Left lung (tissue), 4 donors: ENCODE measurements at regions not wholly inside any gene's neighbourhood (a gene's known extent, or its start where the extent isn't known, plus 50 kb on each side); places are given as distances from the start of the nearest gene placed in this dataset.

Experiments used
- ATAC-seq: fragments of 200-7000 bp; cut with Tn5 transposase; one replicate; pipeline ENCODE4 v1.9.1; 2020; ENCODE audit warnings: moderate library complexity
- DNase-seq, 4 donors: peaks; one replicate each; pipeline ENCODE4 v3.0.0-alpha.2; 2013 to 2020
- H3K27ac ChIP-seq, 2 donors: fragments of 200-600 bp; sonication (generic) in 1 of 2; one replicate each; pipeline versions ENCODE4 v1.5.0 to v1.8.0; 2020 to 2021
- H3K27me3 ChIP-seq, 2 donors: fragments of 200-600 bp; sonication (generic) in 1 of 2; one replicate each; pipeline versions ENCODE4 v1.5.0 to v1.8.0; 2020 to 2021
- H3K36me3 ChIP-seq, 2 donors: fragments of 200-600 bp; sonication (generic) in 1 of 2; one replicate each; pipeline versions ENCODE4 v1.5.0 to v1.8.0; 2020 to 2021
- H3K4me1 ChIP-seq, 2 donors: fragments of 200-600 bp; one replicate each; pipeline ENCODE4 v1.8.0; 2021
- H3K4me3 ChIP-seq, 2 donors: fragments of 200-600 bp; sonication (generic) in 1 of 2; one replicate each; pipeline versions ENCODE4 v1.5.0 to v1.8.0; 2020 to 2021; ENCODE audit warnings: mild to moderate bottlenecking in 1 of 2
- H3K9me3 ChIP-seq, 2 donors: fragments of 200-600 bp; sonication (generic) in 1 of 2; one replicate each; pipeline versions ENCODE4 v1.5.0 to v1.8.0; 2020 to 2021
- intact Hi-C, 2 donors: fragments of 100-400 bp; cut with DNase I; formaldehyde crosslinking; loops; one replicate each; pipeline versions ENCODE4 v1.11.2 to v1.14.2; 2022
- TF ChIP-seq, protein P1 (sequence below), 2 donors: fragments of 200-600 bp; sonication (generic) in 1 of 2; IDR thresholded peaks; one replicate each; pipeline versions ENCODE4 v1.5.0 to v1.8.0; 2021; ENCODE audit warnings: antibody characterized with exemption in 2 of 2
- donor health status: DM: no; HTN: yes; CAD: no.
- donor health status: DM: no; HTN: no; CAD: no.

GRCh38 chr7:131252976-131253375 is 74.7 kb upstream of the MKLN1 start:
- Histone ChIP-seq H3K9me3 (peaks cover 0 to 34% of the 10 kb centered on the region in 2 donors), H3K4me1 (peaks cover 0 to 3% of the 10 kb centered on the region in 2 donors), H3K27me3 (no peaks in the 10 kb centered on the region), H3K4me3 (no peak overlapping the region), H3K36me3 (no peaks in the 10 kb centered on the region), H3K27ac (no peak overlapping the region)
- intact Hi-C loops, result no loop called here
- DNase-seq, result no peak
- no peak for ATAC-seq
- TF ChIP-seq, protein P1, sequence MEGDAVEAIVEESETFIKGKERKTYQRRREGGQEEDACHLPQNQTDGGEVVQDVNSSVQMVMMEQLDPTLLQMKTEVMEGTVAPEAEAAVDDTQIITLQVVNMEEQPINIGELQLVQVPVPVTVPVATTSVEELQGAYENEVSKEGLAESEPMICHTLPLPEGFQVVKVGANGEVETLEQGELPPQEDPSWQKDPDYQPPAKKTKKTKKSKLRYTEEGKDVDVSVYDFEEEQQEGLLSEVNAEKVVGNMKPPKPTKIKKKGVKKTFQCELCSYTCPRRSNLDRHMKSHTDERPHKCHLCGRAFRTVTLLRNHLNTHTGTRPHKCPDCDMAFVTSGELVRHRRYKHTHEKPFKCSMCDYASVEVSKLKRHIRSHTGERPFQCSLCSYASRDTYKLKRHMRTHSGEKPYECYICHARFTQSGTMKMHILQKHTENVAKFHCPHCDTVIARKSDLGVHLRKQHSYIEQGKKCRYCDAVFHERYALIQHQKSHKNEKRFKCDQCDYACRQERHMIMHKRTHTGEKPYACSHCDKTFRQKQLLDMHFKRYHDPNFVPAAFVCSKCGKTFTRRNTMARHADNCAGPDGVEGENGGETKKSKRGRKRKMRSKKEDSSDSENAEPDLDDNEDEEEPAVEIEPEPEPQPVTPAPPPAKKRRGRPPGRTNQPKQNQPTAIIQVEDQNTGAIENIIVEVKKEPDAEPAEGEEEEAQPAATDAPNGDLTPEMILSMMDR (IDR thresholded peaks at IDR 0.05), result no peak

- Histone ChIP-seq H3K4me1 (no peaks in the 10 kb centered on the region), H3K4me3 (no peak overlapping the region), H3K36me3 (no peaks in the 10 kb centered on the region), H3K9me3 (peaks cover 0 to 34% of the 10 kb centered on the region in 2 donors), H3K27ac (no peak overlapping the region), H3K27me3 (no peaks in the 10 kb centered on the region)
- ATAC-seq (no peak), DNase-seq (no peak)
- TF ChIP-seq, protein P1 (IDR thresholded peaks at IDR 0.05), result no peak
- intact Hi-C loops, result no loop called here
Observed at GRCh38 chr7:131254211-131254610, 73.5 kb upstream of the MKLN1 start.

- DNase-seq, result no peak
- TF ChIP-seq, protein P1 (IDR thresholded peaks at IDR 0.05), result no peak
- ATAC-seq, result no peak
- Histone ChIP-seq H3K9me3 (peaks cover 0 to 34% of the 10 kb centered on the region in 2 donors), H3K27me3 (no peaks in the 10 kb centered on the region), H3K36me3 (no peaks in the 10 kb centered on the region), H3K4me1 (no peaks in the 10 kb centered on the region), H3K27ac (no peak overlapping the region), H3K4me3 (no peak overlapping the region)
- intact Hi-C loops, result no loop called here
Observed at GRCh38 chr7:131255242-131255641, 72.4 kb upstream of the MKLN1 start.

GRCh38 chr7:131261476-131261994 is 66.1 kb upstream of the MKLN1 start:
- no peaks in the 10 kb centered on the region for H3K9me3 ChIP-seq
- intact Hi-C loops, result no loop called here
- H3K4me3 ChIP-seq, result no peak overlapping the region
- no peak for ATAC-seq
- no peak overlapping the region for H3K27ac ChIP-seq
- H3K27me3 ChIP-seq, result no peaks in the 10 kb centered on the region
- H3K4me1 ChIP-seq, result no peaks in the 10 kb centered on the region
- H3K36me3 ChIP-seq, result no peaks in the 10 kb centered on the region
- no peak for DNase-seq
- TF ChIP-seq, protein P1 (IDR thresholded peaks at IDR 0.05), result no peak

DNA sequence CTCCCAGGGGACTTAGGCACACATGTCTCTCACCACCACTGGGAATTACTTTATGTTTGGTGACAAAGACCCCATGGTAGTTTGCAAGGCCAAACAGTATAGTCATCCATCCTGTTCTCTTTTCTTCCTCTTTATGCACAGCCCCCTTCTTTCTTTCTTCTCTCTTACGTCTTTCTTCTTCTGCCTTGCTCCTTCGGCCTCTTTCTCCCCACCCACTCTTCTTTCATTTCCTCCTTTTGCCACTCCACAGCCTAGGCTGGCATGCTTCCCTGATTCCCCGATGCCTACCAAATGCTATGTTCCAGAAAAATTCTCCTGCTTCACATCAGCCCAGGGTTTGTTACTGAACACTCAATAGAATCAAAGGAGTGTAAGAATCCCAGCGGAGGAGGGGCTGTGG is 62.4 kb upstream of the MKLN1 start:
- Histone ChIP-seq H3K36me3 (no peaks in the 10 kb centered on the region), H3K4me1 (no peaks in the 10 kb centered on the region), H3K4me3 (no peak overlapping the region), H3K9me3 (no peaks in the 10 kb centered on the region), H3K27ac (no peak overlapping the region), H3K27me3 (no peaks in the 10 kb centered on the region)
- intact Hi-C loops, result no loop called here
- ATAC-seq (peak; percentile 43), DNase-seq (no peak)
- TF ChIP-seq, protein P1 (IDR thresholded peaks at IDR 0.05), result no peak
